ENCODE measurements at regions not wholly inside any gene's neighbourhood (a gene's known extent, or its start where the extent isn't known, plus 50 kb on each side); places are given as distances from the start of the nearest gene placed in this dataset.
"Not testable (repeated sequence)": the region's sequence is repeated elsewhere in the genome, so short reads cannot be mapped to it uniquely, and the experiment has no call there.

- H3K9me3 ChIP-seq (ENCODE audit: low read length): no peaks in the 10 kb centered on the region
- H2AFZ ChIP-seq (ENCODE audit: low read depth, low read length): no peak overlapping the region
- H3K27me3 ChIP-seq (ENCODE audit: insufficient read depth, low read length): no peaks in the 10 kb centered on the region
- H3K36me3 ChIP-seq (ENCODE audit: insufficient read depth, low read length): no peaks in the 10 kb centered on the region
- no peak overlapping the region for H3K4me3 ChIP-seq (ENCODE audit: low read length)
- H3K4me1 ChIP-seq (ENCODE audit: insufficient read depth, low read length): no peaks in the 10 kb centered on the region
Measured at GRCh38 chr3:166934879-166935278, 445.2 kb downstream of the ZBBX start.

GRCh38 chr3:166917437-166917836, 462.7 kb downstream of the ZBBX start:
- Histone ChIP-seq H3K9me3 (ENCODE audit: low read length) (peaks cover 4% of the 10 kb centered on the region), H2AFZ (ENCODE audit: low read depth, low read length) (no peak overlapping the region), H3K27me3 (ENCODE audit: insufficient read depth, low read length) (no peaks in the 10 kb centered on the region), H3K4me1 (ENCODE audit: insufficient read depth, low read length) (no peaks in the 10 kb centered on the region), H3K36me3 (ENCODE audit: insufficient read depth, low read length) (no peaks in the 10 kb centered on the region), H3K4me3 (ENCODE audit: low read length) (no peak overlapping the region)

- Histone ChIP-seq H3K4me3 (ENCODE audit: low read length) (no peak overlapping the region), H3K36me3 (ENCODE audit: insufficient read depth, low read length) (no peaks in the 10 kb centered on the region), H2AFZ (ENCODE audit: low read depth, low read length) (no peak overlapping the region), H3K4me1 (ENCODE audit: insufficient read depth, low read length) (no peaks in the 10 kb centered on the region), H3K27me3 (ENCODE audit: insufficient read depth, low read length) (no peaks in the 10 kb centered on the region), H3K9me3 (ENCODE audit: low read length) (no peaks in the 10 kb centered on the region)
Measured at GRCh38 chr3:166902374-166902773, 477.7 kb downstream of the ZBBX start.

GRCh38 chr3:166900866-166901577, 479.1 kb downstream of the ZBBX start:
- no peaks in the 10 kb centered on the region for H3K27me3 ChIP-seq (ENCODE audit: insufficient read depth, low read length)
- H3K4me3 ChIP-seq (ENCODE audit: low read length): no peak overlapping the region
- H3K36me3 ChIP-seq (ENCODE audit: insufficient read depth, low read length): no peaks in the 10 kb centered on the region
- no peaks in the 10 kb centered on the region for H3K4me1 ChIP-seq (ENCODE audit: insufficient read depth, low read length)
- H2AFZ ChIP-seq (ENCODE audit: low read depth, low read length): no peak overlapping the region
- no peaks in the 10 kb centered on the region for H3K9me3 ChIP-seq (ENCODE audit: low read length)

- Histone ChIP-seq H2AFZ (ENCODE audit: low read depth, low read length) (no peak overlapping the region), H3K9me3 (ENCODE audit: low read length) (no peaks in the 10 kb centered on the region), H3K4me3 (ENCODE audit: low read length) (no peak overlapping the region), H3K4me1 (ENCODE audit: insufficient read depth, low read length) (no peaks in the 10 kb centered on the region), H3K27me3 (ENCODE audit: insufficient read depth, low read length) (no peaks in the 10 kb centered on the region), H3K36me3 (ENCODE audit: insufficient read depth, low read length) (no peaks in the 10 kb centered on the region)
Measured at GRCh38 chr3:166897811-166898210, 482.3 kb downstream of the ZBBX start.

GRCh38 chr3:166889241-166889640, 490.9 kb downstream of the ZBBX start:
- no peak overlapping the region for H2AFZ ChIP-seq (ENCODE audit: low read depth, low read length)
- no peaks in the 10 kb centered on the region for H3K9me3 ChIP-seq (ENCODE audit: low read length)

GRCh38 chr3:166879661-166880060, 500.4 kb downstream of the ZBBX start:
- H2AFZ ChIP-seq (ENCODE audit: low read depth, low read length): no peak overlapping the region
- H3K36me3 ChIP-seq (ENCODE audit: insufficient read depth, low read length): no peaks in the 10 kb centered on the region
- H3K4me1 ChIP-seq (ENCODE audit: insufficient read depth, low read length): no peaks in the 10 kb centered on the region
- H3K9me3 ChIP-seq (ENCODE audit: low read length): no peaks in the 10 kb centered on the region
- H3K27me3 ChIP-seq (ENCODE audit: insufficient read depth, low read length): no peaks in the 10 kb centered on the region
- H3K4me3 ChIP-seq (ENCODE audit: low read length): no peak overlapping the region

More at GRCh38 chr3:166889241-166889640, 490.9 kb downstream of the ZBBX start:
- no peaks in the 10 kb centered on the region for H3K4me1 ChIP-seq (ENCODE audit: insufficient read depth, low read length)
- no peak overlapping the region for H3K4me3 ChIP-seq (ENCODE audit: low read length)
- no peaks in the 10 kb centered on the region for H3K27me3 ChIP-seq (ENCODE audit: insufficient read depth, low read length)
- no peaks in the 10 kb centered on the region for H3K36me3 ChIP-seq (ENCODE audit: insufficient read depth, low read length)

- H3K36me3 ChIP-seq (ENCODE audit: insufficient read depth, low read length): no peaks in the 10 kb centered on the region
- H3K4me3 ChIP-seq (ENCODE audit: low read length): no peak overlapping the region
- H3K27me3 ChIP-seq (ENCODE audit: insufficient read depth, low read length): no peaks in the 10 kb centered on the region
- no peaks in the 10 kb centered on the region for H3K4me1 ChIP-seq (ENCODE audit: insufficient read depth, low read length)
- no peaks in the 10 kb centered on the region for H3K9me3 ChIP-seq (ENCODE audit: low read length)
- H2AFZ ChIP-seq (ENCODE audit: low read depth, low read length): no peak overlapping the region
Measured at GRCh38 chr3:166877971-166878370, 502.1 kb downstream of the ZBBX start.

GRCh38 chr3:166864473-166865467, 515.3 kb downstream of the ZBBX start:
- no peaks in the 10 kb centered on the region for H3K27me3 ChIP-seq (ENCODE audit: insufficient read depth, low read length)
- no peaks in the 10 kb centered on the region for H3K9me3 ChIP-seq (ENCODE audit: low read length)
- H3K4me1 ChIP-seq (ENCODE audit: insufficient read depth, low read length): no peaks in the 10 kb centered on the region
- H3K4me3 ChIP-seq (ENCODE audit: low read length): no peak overlapping the region
- H3K36me3 ChIP-seq (ENCODE audit: insufficient read depth, low read length): no peaks in the 10 kb centered on the region
- H2AFZ ChIP-seq (ENCODE audit: low read depth, low read length): no peak overlapping the region

- Histone ChIP-seq H3K4me1 (ENCODE audit: insufficient read depth, low read length) (no peaks in the 10 kb centered on the region), H3K36me3 (ENCODE audit: insufficient read depth, low read length) (no peaks in the 10 kb centered on the region), H3K9me3 (ENCODE audit: low read length) (no peaks in the 10 kb centered on the region), H3K4me3 (ENCODE audit: low read length) (no peak overlapping the region), H3K27me3 (ENCODE audit: insufficient read depth, low read length) (no peaks in the 10 kb centered on the region), H2AFZ (ENCODE audit: low read depth, low read length) (peak overlapping the region; percentile 26)
Measured at GRCh38 chr3:166860217-166860616, 519.9 kb downstream of the ZBBX start.

GRCh38 chr3:166844329-166844728, 535.8 kb downstream of the ZBBX start:
- H3K27me3 ChIP-seq (ENCODE audit: insufficient read depth, low read length): no peaks in the 10 kb centered on the region
- H3K4me3 ChIP-seq (ENCODE audit: low read length): no peak overlapping the region
- no peaks in the 10 kb centered on the region for H3K4me1 ChIP-seq (ENCODE audit: insufficient read depth, low read length)
- H2AFZ ChIP-seq (ENCODE audit: low read depth, low read length): no peak overlapping the region
- H3K36me3 ChIP-seq (ENCODE audit: insufficient read depth, low read length): no peaks in the 10 kb centered on the region
- H3K9me3 ChIP-seq (ENCODE audit: low read length): no peaks in the 10 kb centered on the region

GRCh38 chr3:166842784-166843183, 537.3 kb downstream of the ZBBX start:
- H3K36me3 ChIP-seq (ENCODE audit: insufficient read depth, low read length); H3K27me3 ChIP-seq (ENCODE audit: insufficient read depth, low read length): not testable (repeated sequence)

GRCh38 chr3:166837535-166837934, 542.6 kb downstream of the ZBBX start:
- no peaks in the 10 kb centered on the region for H3K27me3 ChIP-seq (ENCODE audit: insufficient read depth, low read length)

More at GRCh38 chr3:166842784-166843183, 537.3 kb downstream of the ZBBX start:
- H3K9me3 ChIP-seq (ENCODE audit: low read length); H3K4me3 ChIP-seq (ENCODE audit: low read length); H3K4me1 ChIP-seq (ENCODE audit: insufficient read depth, low read length); H2AFZ ChIP-seq (ENCODE audit: low read depth, low read length): not testable (repeated sequence)

More at GRCh38 chr3:166837535-166837934, 542.6 kb downstream of the ZBBX start:
- H2AFZ ChIP-seq (ENCODE audit: low read depth, low read length): no peak overlapping the region
- H3K4me3 ChIP-seq (ENCODE audit: low read length): no peak overlapping the region
- no peaks in the 10 kb centered on the region for H3K36me3 ChIP-seq (ENCODE audit: insufficient read depth, low read length)
- H3K9me3 ChIP-seq (ENCODE audit: low read length): no peaks in the 10 kb centered on the region
- H3K4me1 ChIP-seq (ENCODE audit: insufficient read depth, low read length): no peaks in the 10 kb centered on the region
